Astrocyte (in vitro differentiated cells and primary cell): ENCODE measurements at regions not wholly inside any gene's neighbourhood (a gene's known extent, or its start where the extent isn't known, plus 50 kb on each side); places are given as distances from the start of the nearest gene placed in this dataset.
A peak's percentile ranks its signal among the peaks of the same experiment; 100 is the strongest.
"Not testable (repeated sequence)": the region's sequence is repeated elsewhere in the genome, so short reads cannot be mapped to it uniquely, and the experiment has no call there.

ENCODE experiments used
- DNase-seq: peaks from one replicate; pipeline ENCODE4 v3.0.0-alpha.2; 2010; ENCODE audit warnings: low read depth
- FAIRE-seq: peaks from 2 replicates; lab custom pipeline; 2011; peaks lifted over from hg19 to GRCh38; lab: Jason Lieb, UNC
- H2AFZ ChIP-seq: 2 replicates; pipeline ENCODE4 v1.6.0; 2012; ENCODE audit warnings: low read depth, low read length, inconsistent platforms
- H3K27ac ChIP-seq: 2 replicates; pipeline ENCODE4 v1.5.1; 2011; ENCODE audit warnings: low read depth, low read length, inconsistent platforms
- H3K27me3 ChIP-seq: 2 replicates; pipeline ENCODE4 v1.6.0; 2011; ENCODE audit warnings: low read length, inconsistent platforms; ENCODE audit not compliant: insufficient read depth
- H3K36me3 ChIP-seq: 2 replicates; pipeline ENCODE4 v1.5.1; 2011; ENCODE audit warnings: low read length, inconsistent platforms; ENCODE audit not compliant: insufficient read depth
- H3K4me1 ChIP-seq: 2 replicates; pipeline ENCODE4 v1.5.1; 2011; ENCODE audit warnings: low read length, inconsistent platforms; ENCODE audit not compliant: insufficient read depth
- H3K4me2 ChIP-seq: 2 replicates; pipeline ENCODE4 v1.6.0; 2012; ENCODE audit warnings: low read length, inconsistent platforms
- H3K4me3 ChIP-seq: 2 replicates; pipeline ENCODE4 v1.5.1; 2011; ENCODE audit warnings: low read depth, mild to moderate bottlenecking, low read length, inconsistent platforms; ENCODE audit not compliant: insufficient read depth
- H3K79me2 ChIP-seq: 2 replicates; pipeline ENCODE4 v1.6.0; 2012; ENCODE audit warnings: mild to moderate bottlenecking, low read length, inconsistent platforms; ENCODE audit not compliant: insufficient read depth
- H3K9ac ChIP-seq: 2 replicates; pipeline ENCODE4 v1.6.0; 2012; ENCODE audit warnings: mild to moderate bottlenecking, low read length, inconsistent platforms
- H3K9me3 ChIP-seq: 2 replicates; pipeline ENCODE4 v1.5.1; 2012; ENCODE audit warnings: low read depth, mild to moderate bottlenecking, low read length, inconsistent platforms; ENCODE audit not compliant: insufficient read depth
- H4K20me1 ChIP-seq: 2 replicates; pipeline ENCODE4 v1.6.0; 2012; ENCODE audit warnings: low read length, inconsistent platforms; ENCODE audit not compliant: insufficient read depth
- H3K27ac Mint-ChIP-seq: one replicate; pipeline ENCODE4 v1.8.0; 2021; ENCODE audit warnings: mild to moderate bottlenecking, mixed read lengths; ENCODE audit not compliant: unreplicated experiment
- H3K27me3 Mint-ChIP-seq: one replicate; pipeline ENCODE4 v1.8.0; 2021; ENCODE audit warnings: low read depth, mixed read lengths; ENCODE audit not compliant: unreplicated experiment
- H3K36me3 Mint-ChIP-seq: one replicate; pipeline ENCODE4 v1.8.0; 2021; ENCODE audit warnings: low read depth, mixed read lengths; ENCODE audit not compliant: unreplicated experiment
- H3K4me1 Mint-ChIP-seq: one replicate; pipeline ENCODE4 v1.8.0; 2021; ENCODE audit warnings: low read depth, mixed read lengths; ENCODE audit not compliant: unreplicated experiment
- H3K4me3 Mint-ChIP-seq: one replicate; pipeline ENCODE4 v1.8.0; 2021; ENCODE audit warnings: mild to moderate bottlenecking, moderate library complexity, mixed read lengths; ENCODE audit not compliant: unreplicated experiment
- H3K9me3 Mint-ChIP-seq: one replicate; pipeline ENCODE4 v1.8.0; 2021; ENCODE audit warnings: mild to moderate bottlenecking, mixed read lengths; ENCODE audit not compliant: unreplicated experiment
- EZH2 ChIP-seq: IDR thresholded peaks from 2 replicates; pipeline ENCODE4 v1.6.1; 2012; ENCODE audit warnings: mild to moderate bottlenecking, low read length, inconsistent platforms; ENCODE audit not compliant: insufficient read depth
- TF ChIP-seq, protein P1 (sequence below): IDR thresholded peaks from 2 replicates; pipeline ENCODE4 v1.5.1; 2011; ENCODE audit warnings: low read depth, mild to moderate bottlenecking, inconsistent platforms, low read length, moderate library complexity; ENCODE audit not compliant: insufficient read depth

DNA sequence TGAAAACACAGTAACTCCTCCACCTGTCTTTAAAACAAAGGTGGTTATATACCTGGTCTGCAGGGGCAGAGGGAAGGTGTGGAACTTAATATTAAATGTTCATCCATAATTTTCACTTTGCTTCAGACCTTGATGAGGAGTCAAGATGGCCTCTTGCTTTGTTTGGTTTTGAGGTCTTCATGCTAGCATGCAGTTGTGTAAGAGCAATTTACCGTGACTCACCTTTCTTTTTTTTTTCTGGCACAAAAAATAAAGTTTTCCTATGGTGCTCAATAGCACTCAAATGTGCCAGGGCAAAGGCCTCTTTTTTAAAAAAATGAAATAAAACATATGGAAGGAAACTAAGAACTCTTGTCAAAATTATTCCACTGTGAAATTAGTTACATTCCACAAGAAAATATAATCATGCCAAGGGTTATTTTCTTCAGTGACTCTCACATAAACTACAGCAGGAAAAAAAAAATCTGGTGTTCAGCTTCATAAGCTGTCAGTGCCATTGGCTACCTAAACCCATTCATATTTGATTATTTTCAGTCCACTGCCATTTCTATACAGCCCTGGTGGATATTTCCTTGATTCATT lies 128.2 kb downstream of the SLC7A11 start:
- H3K4me1 Mint-ChIP-seq, result peaks cover 9% of the 10 kb centered on the region
- H3K4me2 ChIP-seq, result no peak overlapping the region
- TF ChIP-seq, protein P1, sequence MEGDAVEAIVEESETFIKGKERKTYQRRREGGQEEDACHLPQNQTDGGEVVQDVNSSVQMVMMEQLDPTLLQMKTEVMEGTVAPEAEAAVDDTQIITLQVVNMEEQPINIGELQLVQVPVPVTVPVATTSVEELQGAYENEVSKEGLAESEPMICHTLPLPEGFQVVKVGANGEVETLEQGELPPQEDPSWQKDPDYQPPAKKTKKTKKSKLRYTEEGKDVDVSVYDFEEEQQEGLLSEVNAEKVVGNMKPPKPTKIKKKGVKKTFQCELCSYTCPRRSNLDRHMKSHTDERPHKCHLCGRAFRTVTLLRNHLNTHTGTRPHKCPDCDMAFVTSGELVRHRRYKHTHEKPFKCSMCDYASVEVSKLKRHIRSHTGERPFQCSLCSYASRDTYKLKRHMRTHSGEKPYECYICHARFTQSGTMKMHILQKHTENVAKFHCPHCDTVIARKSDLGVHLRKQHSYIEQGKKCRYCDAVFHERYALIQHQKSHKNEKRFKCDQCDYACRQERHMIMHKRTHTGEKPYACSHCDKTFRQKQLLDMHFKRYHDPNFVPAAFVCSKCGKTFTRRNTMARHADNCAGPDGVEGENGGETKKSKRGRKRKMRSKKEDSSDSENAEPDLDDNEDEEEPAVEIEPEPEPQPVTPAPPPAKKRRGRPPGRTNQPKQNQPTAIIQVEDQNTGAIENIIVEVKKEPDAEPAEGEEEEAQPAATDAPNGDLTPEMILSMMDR, result no peak
- TF ChIP-seq EZH2, result no peak

DNA sequence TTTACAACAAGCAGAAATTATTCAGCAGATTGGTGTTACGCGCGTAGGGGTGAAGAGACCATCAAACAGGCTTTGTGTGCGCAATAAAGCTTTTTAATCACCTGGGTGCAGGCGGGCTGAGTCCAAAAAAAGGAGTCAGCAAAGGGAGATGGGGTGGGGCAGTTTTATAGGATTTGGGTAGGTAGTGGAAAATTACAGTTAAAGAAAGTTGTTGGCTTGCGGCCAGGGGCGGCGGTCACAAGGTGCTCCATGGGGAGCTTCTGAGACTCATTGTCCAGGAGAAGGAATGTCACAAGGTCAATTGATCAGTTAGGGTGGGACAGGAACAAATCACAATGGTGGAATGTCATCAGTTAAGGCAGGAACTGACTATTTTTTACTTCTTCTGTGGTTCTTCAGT lies 129.3 kb downstream of the SLC7A11 start:
- H3K4me2 ChIP-seq, result not testable (repeated sequence)

More for the DNA sequence above, 128.2 kb downstream of the SLC7A11 start:
- H3K27me3 ChIP-seq, result no peaks in the 10 kb centered on the region
- Mint-ChIP-seq H3K27me3 (no peaks in the 10 kb centered on the region), H3K36me3 (no peaks in the 10 kb centered on the region), H3K9me3 (no peaks in the 10 kb centered on the region), H3K4me3 (no peak overlapping the region), H3K27ac (no peak overlapping the region)
- no peak overlapping the region for H2AFZ ChIP-seq
- H3K36me3 ChIP-seq, result no peaks in the 10 kb centered on the region
- H3K4me1 ChIP-seq, result peaks cover 13% of the 10 kb centered on the region
- H3K4me3 ChIP-seq, result no peak overlapping the region
- H3K9me3 ChIP-seq, result no peaks in the 10 kb centered on the region
- H3K79me2 ChIP-seq, result no peaks in the 10 kb centered on the region
- H3K9ac ChIP-seq, result no peak overlapping the region
- H3K27ac ChIP-seq, result no peak overlapping the region
- H4K20me1 ChIP-seq, result no peaks in the 10 kb centered on the region
- DNase-seq (peak; percentile 69), FAIRE-seq (no peak)

GRCh38 chr4:138112389-138112788 lies 129.8 kb downstream of the SLC7A11 start:
- H3K4me3 ChIP-seq, result no peak overlapping the region
- no peak for DNase-seq

More for the DNA sequence above, 129.3 kb downstream of the SLC7A11 start:
- not testable (repeated sequence) for H3K27me3 Mint-ChIP-seq, H3K4me3 ChIP-seq, H3K9me3 Mint-ChIP-seq, H3K9ac ChIP-seq, H3K9me3 ChIP-seq, H3K79me2 ChIP-seq, H3K27ac ChIP-seq, H3K4me3 Mint-ChIP-seq, FAIRE-seq, H3K27ac Mint-ChIP-seq, DNase-seq, H3K36me3 ChIP-seq, H3K4me1 Mint-ChIP-seq, H3K27me3 ChIP-seq, H2AFZ ChIP-seq, H3K36me3 Mint-ChIP-seq, H4K20me1 ChIP-seq
- peaks cover 13% of the 10 kb centered on the region for H3K4me1 ChIP-seq

More at GRCh38 chr4:138112389-138112788, 129.8 kb downstream of the SLC7A11 start:
- H4K20me1 ChIP-seq, result no peaks in the 10 kb centered on the region
- peaks cover 2% of the 10 kb centered on the region for H3K9me3 Mint-ChIP-seq
- H3K36me3 Mint-ChIP-seq, result no peaks in the 10 kb centered on the region
- no peaks in the 10 kb centered on the region for H3K79me2 ChIP-seq
- H3K27me3 ChIP-seq, result no peaks in the 10 kb centered on the region
- no peak overlapping the region for H3K4me3 Mint-ChIP-seq
- peaks cover 3% of the 10 kb centered on the region for H3K9me3 ChIP-seq
- peaks cover 13% of the 10 kb centered on the region for H3K4me1 ChIP-seq
- H3K4me1 Mint-ChIP-seq, result peaks cover 9% of the 10 kb centered on the region
- no peak for FAIRE-seq
- H3K27ac ChIP-seq, result no peak overlapping the region
- H3K9ac ChIP-seq, result no peak overlapping the region
- H2AFZ ChIP-seq, result no peak overlapping the region
- H3K4me2 ChIP-seq, result no peak overlapping the region
- H3K27me3 Mint-ChIP-seq, result no peaks in the 10 kb centered on the region
- TF ChIP-seq, protein P1, result no peak
- TF ChIP-seq EZH2, result no peak
- no peaks in the 10 kb centered on the region for H3K36me3 ChIP-seq
- no peak overlapping the region for H3K27ac Mint-ChIP-seq
